ENCODE measurements at regions not wholly inside any gene's neighbourhood (a gene's known extent, or its start where the extent isn't known, plus 50 kb on each side); places are given as distances from the start of the nearest gene placed in this dataset.

GRCh38 chr1:177448036-177448615 is 277.4 kb downstream of the BRINP2 start:
- Histone ChIP-seq H3K27ac (no peak overlapping the region), H3K9me3 (no peaks in the 10 kb centered on the region), H3K36me3 (no peaks in the 10 kb centered on the region), H3K27me3 (no peaks in the 10 kb centered on the region), H3K4me3 (no peak overlapping the region), H3K4me1 (no peaks in the 10 kb centered on the region)
- no peak for TF ChIP-seq CTCF (IDR thresholded peaks at IDR 0.05)
- intact Hi-C loops (cut with DNase I), result no loop called here
- ATAC-seq, result no peak
- no peak for DNase-seq

DNA sequence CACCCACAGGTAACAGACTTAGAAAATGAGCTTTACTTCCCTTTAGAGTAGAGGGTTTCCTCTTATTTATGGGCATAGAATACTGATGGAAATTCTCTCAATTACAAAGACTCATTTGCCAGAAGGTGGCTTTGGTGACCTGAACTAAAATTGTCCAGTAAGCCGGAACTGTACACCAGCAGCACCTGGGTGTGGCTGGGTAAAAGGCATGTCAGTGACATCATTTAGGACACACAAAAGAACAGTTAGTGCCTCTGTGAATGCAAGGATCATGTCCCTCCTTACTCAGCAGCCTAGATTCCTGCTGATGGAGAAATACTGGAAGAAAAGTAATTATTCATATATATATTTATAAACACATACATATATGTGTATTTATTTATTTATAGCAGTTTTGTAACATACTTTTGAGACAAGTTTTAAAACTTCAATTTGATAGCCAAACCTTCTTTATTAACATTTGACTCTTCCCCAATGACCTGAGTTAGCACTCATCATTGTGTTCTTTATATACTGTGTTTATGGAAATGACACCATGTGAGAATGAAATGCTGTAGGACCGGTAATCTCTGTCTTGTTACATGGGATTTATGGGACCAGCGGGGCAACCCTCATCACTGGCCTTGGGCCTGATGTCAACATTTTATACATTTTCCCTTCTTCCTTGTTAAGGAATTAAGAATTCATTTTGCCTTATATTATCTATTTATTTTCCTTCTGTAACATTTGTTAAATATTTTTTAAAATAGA is 274.4 kb downstream of the BRINP2 start:
- intact Hi-C loops (cut with DNase I), result no loop called here
- Histone ChIP-seq H3K27ac (no peak overlapping the region), H3K9me3 (no peaks in the 10 kb centered on the region), H3K4me1 (no peaks in the 10 kb centered on the region), H3K4me3 (no peak overlapping the region), H3K27me3 (no peaks in the 10 kb centered on the region), H3K36me3 (no peaks in the 10 kb centered on the region)
- ATAC-seq, result no peak
- no peak for TF ChIP-seq CTCF (IDR thresholded peaks at IDR 0.05)
- DNase-seq, result no peak

- ATAC-seq, result no peak
- Histone ChIP-seq H3K4me1 (no peaks in the 10 kb centered on the region), H3K27ac (no peak overlapping the region), H3K27me3 (no peaks in the 10 kb centered on the region), H3K36me3 (no peaks in the 10 kb centered on the region), H3K9me3 (no peaks in the 10 kb centered on the region), H3K4me3 (no peak overlapping the region)
- DNase-seq, result no peak
- intact Hi-C loops (cut with DNase I), result no loop called here
- TF ChIP-seq CTCF (IDR thresholded peaks at IDR 0.05), result no peak
Observed at GRCh38 chr1:177443003-177443402, 272.2 kb downstream of the BRINP2 start.

DNA sequence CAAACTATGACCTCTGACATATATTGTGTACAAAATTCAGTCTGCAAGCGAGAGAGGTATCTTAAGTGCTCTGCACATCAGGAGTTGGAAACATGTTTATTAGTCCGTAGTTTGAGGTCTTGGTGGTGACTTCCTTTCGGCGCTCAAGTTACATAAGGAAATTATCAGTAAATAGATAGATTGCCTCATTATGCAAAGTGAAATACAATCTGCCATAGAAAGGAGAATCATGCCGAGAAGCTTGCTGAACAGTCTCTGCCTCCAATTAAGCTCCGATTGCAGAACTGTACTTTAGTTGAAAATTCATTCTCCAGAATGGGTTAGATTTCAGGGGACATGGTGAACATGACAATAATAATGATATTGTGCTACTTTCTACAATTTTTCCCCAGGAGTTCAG is 271.8 kb downstream of the BRINP2 start:
- intact Hi-C loops (cut with DNase I), result no loop called here
- Histone ChIP-seq H3K9me3 (no peaks in the 10 kb centered on the region), H3K27ac (no peak overlapping the region), H3K4me3 (no peak overlapping the region), H3K36me3 (no peaks in the 10 kb centered on the region), H3K4me1 (no peaks in the 10 kb centered on the region), H3K27me3 (no peaks in the 10 kb centered on the region)
- no peak for TF ChIP-seq CTCF (IDR thresholded peaks at IDR 0.05)
- DNase-seq (no peak), ATAC-seq (no peak)

DNA sequence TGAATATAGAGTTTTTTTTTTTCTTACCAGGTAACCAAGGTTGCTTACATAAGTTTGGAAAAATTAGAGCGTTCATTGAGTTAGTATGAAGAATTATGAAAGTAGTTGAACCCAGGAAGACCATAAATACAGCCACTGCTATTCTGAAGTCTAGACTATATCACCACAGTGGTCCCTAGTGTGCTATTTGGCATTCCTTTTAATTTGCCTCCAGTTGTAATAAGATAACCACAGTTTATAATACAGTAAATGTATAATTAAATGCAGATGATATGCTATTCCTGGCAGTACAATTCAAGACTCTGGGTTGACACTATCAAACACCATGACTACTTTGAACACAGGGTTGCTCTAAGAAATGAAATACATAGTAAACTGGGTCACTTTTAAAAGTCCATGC is 270.5 kb downstream of the BRINP2 start:
- DNase-seq (no peak), ATAC-seq (no peak)
- H3K27me3 ChIP-seq, result no peaks in the 10 kb centered on the region
- intact Hi-C loops (cut with DNase I), result no loop called here
- H3K27ac ChIP-seq, result no peak overlapping the region
- no peaks in the 10 kb centered on the region for H3K4me1 ChIP-seq
- no peaks in the 10 kb centered on the region for H3K36me3 ChIP-seq
- no peak for TF ChIP-seq CTCF (IDR thresholded peaks at IDR 0.05)
- H3K4me3 ChIP-seq, result no peak overlapping the region
- no peaks in the 10 kb centered on the region for H3K9me3 ChIP-seq
